Natural killer cell (primary cell): ENCODE measurements at regions not wholly inside any gene's neighbourhood (a gene's known extent, or its start where the extent isn't known, plus 50 kb on each side); places are given as distances from the start of the nearest gene placed in this dataset.
"Not testable (repeated sequence)": the region's sequence is repeated elsewhere in the genome, so short reads cannot be mapped to it uniquely, and the experiment has no call there.

ENCODE experiments used
- ATAC-seq, 3 donors: fragments of 150-1000 bp in 2 of 3; fragments of 200-7000 bp in 1 of 3; cut with Tn5 transposase; 1 replicate in 1 of 3; 2 replicates in 2 of 3; pipeline ENCODE4 v1.10.0; 2021; ENCODE audit warnings: mild to moderate bottlenecking in 2 of 3, moderate library complexity in 2 of 3
- DNase-seq, 2 donors: peaks; one replicate each; pipeline versions ENCODE4 v3.0.0 to v3.0.0-alpha.2; 2013 to 2021; ENCODE audit warnings: mixed read lengths in 1 of 2
- H3K27ac ChIP-seq: one replicate; pipeline ENCODE4 v1.5.1; 2013; ENCODE audit warnings: mild to moderate bottlenecking, low read length
- H3K27me3 ChIP-seq: one replicate; pipeline ENCODE4 v1.6.1; 2013; ENCODE audit warnings: low read length; ENCODE audit not compliant: control insufficient read depth, insufficient read depth
- H3K36me3 ChIP-seq: one replicate; pipeline ENCODE4 v1.6.1; 2013; ENCODE audit warnings: low read length; ENCODE audit not compliant: control insufficient read depth, insufficient read depth
- H3K4me1 ChIP-seq: one replicate; pipeline ENCODE4 v1.6.1; 2013; ENCODE audit warnings: low read length; ENCODE audit not compliant: control insufficient read depth, insufficient read depth
- H3K4me3 ChIP-seq: one replicate; pipeline ENCODE4 v1.5.1; 2013; ENCODE audit warnings: low read length
- H3K9me3 ChIP-seq: one replicate; pipeline ENCODE4 v1.6.1; 2013; ENCODE audit warnings: low read length; ENCODE audit not compliant: control insufficient read depth, insufficient read depth
- H3K27ac Mint-ChIP-seq, 2 donors: one replicate each; pipeline ENCODE4 v1.8.0; 2022; ENCODE audit warnings: mild to moderate bottlenecking in 2 of 2, mixed read lengths in 2 of 2, moderate library complexity in 1 of 2
- H3K27me3 Mint-ChIP-seq, 2 donors: one replicate each; pipeline ENCODE4 v1.8.0; 2022; ENCODE audit warnings: low read depth in 2 of 2, mixed read lengths in 2 of 2
- H3K36me3 Mint-ChIP-seq: one replicate; pipeline ENCODE4 v1.8.0; 2022; ENCODE audit warnings: mixed read lengths
- H3K4me1 Mint-ChIP-seq, 2 donors: one replicate each; pipeline ENCODE4 v1.8.0; 2022; ENCODE audit warnings: mixed read lengths in 2 of 2
- H3K4me3 Mint-ChIP-seq: one replicate; pipeline ENCODE4 v1.8.0; 2022; ENCODE audit warnings: mild to moderate bottlenecking, moderate library complexity, mixed read lengths
- H3K9me3 Mint-ChIP-seq, 2 donors: one replicate each; pipeline ENCODE4 v1.8.0; 2022; ENCODE audit warnings: mixed read lengths in 2 of 2
- WGBS: methylation state at CpG from one replicate; pipeline ENCODE4 v1.1.7; 2013; ENCODE audit warnings: missing lambda C conversion rate; ENCODE audit not compliant: insufficient coverage; 5-methylcytosine and 5-hydroxymethylcytosine counted together
- intact Hi-C: fragments of 100-400 bp; cut with micrococcal nuclease; formaldehyde crosslinking; loops from one replicate; pipeline ENCODE4 v1.14.2; 2022
- TF ChIP-seq, protein P1 (sequence below): fragments of 200-600 bp; IDR thresholded peaks from one replicate; pipeline ENCODE4 v1.8.0; 2022; ENCODE audit warnings: antibody characterized with exemption

DNA sequence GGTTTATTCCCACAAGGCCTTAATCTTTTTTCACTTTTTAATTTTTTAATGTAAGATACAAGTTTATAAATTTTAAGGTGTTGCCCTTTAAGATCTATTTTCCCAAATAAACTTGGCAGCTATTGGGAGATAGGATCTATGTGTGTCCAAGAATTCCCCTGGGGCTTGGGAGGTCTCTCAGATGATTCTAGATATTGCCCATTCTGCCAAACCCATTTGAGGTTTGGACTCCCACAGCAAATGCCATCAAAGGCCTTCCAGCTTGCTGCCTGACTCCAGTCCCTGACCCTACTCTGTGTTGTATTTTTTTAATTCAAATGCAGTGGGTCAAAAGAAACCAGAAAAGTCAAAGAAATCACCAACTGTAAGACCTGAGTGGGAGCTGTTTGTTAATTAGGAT lies 120.0 kb upstream of the CHRDL1 start:
- Histone ChIP-seq H3K4me1 (no peaks in the 10 kb centered on the region), H3K9me3 (no peaks in the 10 kb centered on the region), H3K36me3 (no peaks in the 10 kb centered on the region), H3K27ac (no peak overlapping the region), H3K27me3 (no peaks in the 10 kb centered on the region), H3K4me3 (no peak overlapping the region)
- intact Hi-C loops, result no loop called here
- TF ChIP-seq, protein P1, sequence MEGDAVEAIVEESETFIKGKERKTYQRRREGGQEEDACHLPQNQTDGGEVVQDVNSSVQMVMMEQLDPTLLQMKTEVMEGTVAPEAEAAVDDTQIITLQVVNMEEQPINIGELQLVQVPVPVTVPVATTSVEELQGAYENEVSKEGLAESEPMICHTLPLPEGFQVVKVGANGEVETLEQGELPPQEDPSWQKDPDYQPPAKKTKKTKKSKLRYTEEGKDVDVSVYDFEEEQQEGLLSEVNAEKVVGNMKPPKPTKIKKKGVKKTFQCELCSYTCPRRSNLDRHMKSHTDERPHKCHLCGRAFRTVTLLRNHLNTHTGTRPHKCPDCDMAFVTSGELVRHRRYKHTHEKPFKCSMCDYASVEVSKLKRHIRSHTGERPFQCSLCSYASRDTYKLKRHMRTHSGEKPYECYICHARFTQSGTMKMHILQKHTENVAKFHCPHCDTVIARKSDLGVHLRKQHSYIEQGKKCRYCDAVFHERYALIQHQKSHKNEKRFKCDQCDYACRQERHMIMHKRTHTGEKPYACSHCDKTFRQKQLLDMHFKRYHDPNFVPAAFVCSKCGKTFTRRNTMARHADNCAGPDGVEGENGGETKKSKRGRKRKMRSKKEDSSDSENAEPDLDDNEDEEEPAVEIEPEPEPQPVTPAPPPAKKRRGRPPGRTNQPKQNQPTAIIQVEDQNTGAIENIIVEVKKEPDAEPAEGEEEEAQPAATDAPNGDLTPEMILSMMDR, result no peak
- DNase-seq (no peak), ATAC-seq (no peak)
- no peak overlapping the region for H3K4me3 Mint-ChIP-seq
- H3K36me3 Mint-ChIP-seq, result no peaks in the 10 kb centered on the region
- no peaks in the 10 kb centered on the region for H3K4me1 Mint-ChIP-seq
- H3K9me3 Mint-ChIP-seq, result no peaks in the 10 kb centered on the region
- peaks cover 0 to 7% of the 10 kb centered on the region in 2 donors for H3K27me3 Mint-ChIP-seq
- H3K27ac Mint-ChIP-seq, result no peak overlapping the region

GRCh38 chrX:110915111-110915510 lies 119.5 kb upstream of the CHRDL1 start:
- Histone ChIP-seq H3K27me3 (no peaks in the 10 kb centered on the region), H3K4me3 (no peak overlapping the region), H3K9me3 (no peaks in the 10 kb centered on the region), H3K27ac (no peak overlapping the region), H3K4me1 (no peaks in the 10 kb centered on the region), H3K36me3 (no peaks in the 10 kb centered on the region)
- intact Hi-C loops, result no loop called here
- Mint-ChIP-seq H3K27me3 (peaks cover 0 to 7% of the 10 kb centered on the region in 2 donors), H3K4me3 (no peak overlapping the region), H3K9me3 (no peaks in the 10 kb centered on the region), H3K4me1 (no peaks in the 10 kb centered on the region), H3K27ac (no peak overlapping the region), H3K36me3 (no peaks in the 10 kb centered on the region)
- TF ChIP-seq, protein P1, result no peak
- 100% methylated on average over 2 of the region's 3 CpGs for WGBS
- no peak for ATAC-seq
- DNase-seq, result no peak

- Histone ChIP-seq H3K36me3 (no peaks in the 10 kb centered on the region), H3K4me1 (no peaks in the 10 kb centered on the region), H3K27ac (no peak overlapping the region), H3K4me3 (no peak overlapping the region), H3K9me3 (no peaks in the 10 kb centered on the region), H3K27me3 (no peaks in the 10 kb centered on the region)
- Mint-ChIP-seq H3K27me3 (peaks cover 0 to 7% of the 10 kb centered on the region in 2 donors), H3K9me3 (no peaks in the 10 kb centered on the region), H3K27ac (no peak overlapping the region), H3K4me3 (no peak overlapping the region), H3K4me1 (no peaks in the 10 kb centered on the region), H3K36me3 (no peaks in the 10 kb centered on the region)
- ATAC-seq (no peak), DNase-seq (no peak)
- 80% methylated on average over 1 of the region's 1 CpG for WGBS
- TF ChIP-seq, protein P1, result no peak
- intact Hi-C loops, result no loop called here
Observed at GRCh38 chrX:110914281-110914680, 118.7 kb upstream of the CHRDL1 start.

GRCh38 chrX:110904747-110905146 lies 109.1 kb upstream of the CHRDL1 start:
- H3K4me3 ChIP-seq, H3K4me1 Mint-ChIP-seq, H3K27ac ChIP-seq, H3K9me3 ChIP-seq, ATAC-seq, H3K27me3 ChIP-seq, H3K36me3 ChIP-seq, H3K27me3 Mint-ChIP-seq, H3K9me3 Mint-ChIP-seq, H3K27ac Mint-ChIP-seq, H3K4me3 Mint-ChIP-seq, H3K4me1 ChIP-seq, intact Hi-C loops, DNase-seq, H3K36me3 Mint-ChIP-seq: not testable (repeated sequence)
